Activated CD8-positive, alpha-beta memory T cell treated with anti-CD3 and anti-CD28 coated beads, Interleukin-2, amount 10 ng/mL, durations not matched to agents 7 days and 5 days (primary cell): ENCODE measurements at regions not wholly inside any gene's neighbourhood (a gene's known extent, or its start where the extent isn't known, plus 50 kb on each side); places are given as distances from the start of the nearest gene placed in this dataset.

ENCODE experiments used
- ATAC-seq: fragments of 150-1000 bp; cut with Tn5 transposase; one replicate; pipeline ENCODE4 v1.10.0; 2021; ENCODE audit warnings: moderate library complexity
- CTCF ChIA-PET: fragments of 350-600 bp; sonication (Branson Sonifier 250); formaldehyde crosslinking; loops from one replicate; lab custom pipeline; 2021; ENCODE audit warnings: antibody characterized with exemption; lab: Charles Lee
- DNase-seq: peaks from one replicate; pipeline ENCODE4 v3.0.0-alpha.2; 2020
- H3K27ac Mint-ChIP-seq: one replicate; pipeline ENCODE4 v1.8.0; 2021; ENCODE audit warnings: mild to moderate bottlenecking, mixed read lengths
- H3K27me3 Mint-ChIP-seq: one replicate; pipeline ENCODE4 v1.8.0; 2021; ENCODE audit warnings: mixed read lengths
- H3K36me3 Mint-ChIP-seq: one replicate; pipeline ENCODE4 v1.8.0; 2021; ENCODE audit warnings: mild to moderate bottlenecking, mixed read lengths
- H3K4me1 Mint-ChIP-seq: one replicate; pipeline ENCODE4 v1.8.0; 2021; ENCODE audit warnings: mixed read lengths
- H3K4me3 Mint-ChIP-seq: one replicate; pipeline ENCODE4 v1.8.0; 2021; ENCODE audit warnings: mild to moderate bottlenecking, moderate library complexity, mixed read lengths
- H3K9me3 Mint-ChIP-seq: one replicate; pipeline ENCODE4 v1.8.0; 2022; ENCODE audit warnings: low read depth, mixed read lengths

GRCh38 chr2:64832936-64833335 is 156.3 kb upstream of the SLC1A4 start:
- no peak overlapping the region for H3K4me3 Mint-ChIP-seq
- H3K27ac Mint-ChIP-seq: no peak overlapping the region
- peaks cover 10% of the 10 kb centered on the region for H3K27me3 Mint-ChIP-seq
- ATAC-seq: no peak
- DNase-seq: no peak
- no peaks in the 10 kb centered on the region for H3K36me3 Mint-ChIP-seq
- no peaks in the 10 kb centered on the region for H3K9me3 Mint-ChIP-seq
- peaks cover 21% of the 10 kb centered on the region for H3K4me1 Mint-ChIP-seq
- CTCF ChIA-PET: interaction anchor here (1.0 to 4.8 kb wide), 8 partner anchors 18 to 226 kb away, joined by 3 to 52 read pairs (median 6); partner anchors contain the start of gene SERTAD2

GRCh38 chr2:64836566-64836965 is 152.6 kb upstream of the SLC1A4 start:
- Mint-ChIP-seq H3K27me3 (peaks cover 10% of the 10 kb centered on the region), H3K36me3 (no peaks in the 10 kb centered on the region), H3K27ac (no peak overlapping the region), H3K4me1 (peaks cover 18% of the 10 kb centered on the region), H3K9me3 (no peaks in the 10 kb centered on the region), H3K4me3 (no peak overlapping the region)
- DNase-seq: no peak
- ATAC-seq: no peak
- CTCF ChIA-PET: interaction anchor here (0.6 kb wide), 1 partner anchor 190 kb away, joined by 3 read pairs; no protein-coding TSS in a partner anchor

GRCh38 chr2:64837116-64837731 is 152.0 kb upstream of the SLC1A4 start:
- Mint-ChIP-seq H3K36me3 (no peaks in the 10 kb centered on the region), H3K9me3 (no peaks in the 10 kb centered on the region), H3K4me3 (no peak overlapping the region), H3K27ac (no peak overlapping the region), H3K4me1 (peaks cover 11% of the 10 kb centered on the region), H3K27me3 (peaks cover 10% of the 10 kb centered on the region)
- CTCF ChIA-PET: interaction anchor here (0.6 kb wide), 1 partner anchor 191 kb away, joined by 3 read pairs; no protein-coding TSS in a partner anchor
- DNase-seq: no peak
- ATAC-seq: no peak

- DNase-seq (no peak), ATAC-seq (no peak)
- peaks cover 9% of the 10 kb centered on the region for H3K27me3 Mint-ChIP-seq
- H3K4me3 Mint-ChIP-seq: no peak overlapping the region
- no peaks in the 10 kb centered on the region for H3K36me3 Mint-ChIP-seq
- CTCF ChIA-PET: interaction anchor here (0.7 kb wide), 1 partner anchor 716 kb away, joined by 3 read pairs; no protein-coding TSS in a partner anchor
- H3K4me1 Mint-ChIP-seq: peaks cover 10% of the 10 kb centered on the region
- H3K9me3 Mint-ChIP-seq: no peaks in the 10 kb centered on the region
- no peak overlapping the region for H3K27ac Mint-ChIP-seq
These were observed 151.1 kb upstream of the SLC1A4 start for GRCh38 chr2:64837925-64838641.

GRCh38 chr2:64838817-64839216 is 150.4 kb upstream of the SLC1A4 start:
- ATAC-seq (no peak), DNase-seq (no peak)
- Mint-ChIP-seq H3K27me3 (peaks cover 5% of the 10 kb centered on the region), H3K27ac (no peak overlapping the region), H3K36me3 (no peaks in the 10 kb centered on the region), H3K4me1 (peaks cover 5% of the 10 kb centered on the region), H3K4me3 (no peak overlapping the region), H3K9me3 (no peaks in the 10 kb centered on the region)
- CTCF ChIA-PET: interaction anchor here (0.7 to 0.9 kb wide), 2 partner anchors 90 to 715 kb away, joined by 3 read pairs; no protein-coding TSS in a partner anchor

GRCh38 chr2:64839844-64840243 is 149.4 kb upstream of the SLC1A4 start:
- Mint-ChIP-seq H3K9me3 (no peaks in the 10 kb centered on the region), H3K4me1 (peaks cover 4% of the 10 kb centered on the region), H3K36me3 (no peaks in the 10 kb centered on the region), H3K4me3 (no peak overlapping the region), H3K27me3 (peaks cover 3% of the 10 kb centered on the region), H3K27ac (no peak overlapping the region)
- ATAC-seq (peak; percentile 60), DNase-seq (no peak)
- CTCF ChIA-PET: interaction anchor here (0.9 kb wide), 1 partner anchor 91 kb away, joined by 3 read pairs; no protein-coding TSS in a partner anchor

GRCh38 chr2:64840426-64840881 is 148.7 kb upstream of the SLC1A4 start:
- no peak overlapping the region for H3K27ac Mint-ChIP-seq
- CTCF ChIA-PET: interaction anchor here (0.8 kb wide), 1 partner anchor 197 kb away, joined by 3 read pairs; no protein-coding TSS in a partner anchor
- H3K27me3 Mint-ChIP-seq: peaks cover 3% of the 10 kb centered on the region
- H3K9me3 Mint-ChIP-seq: no peaks in the 10 kb centered on the region
- DNase-seq (no peak), ATAC-seq (no peak)
- H3K4me3 Mint-ChIP-seq: no peak overlapping the region
- peaks cover 4% of the 10 kb centered on the region for H3K4me1 Mint-ChIP-seq
- H3K36me3 Mint-ChIP-seq: no peaks in the 10 kb centered on the region

- no peaks in the 10 kb centered on the region for H3K9me3 Mint-ChIP-seq
- ATAC-seq (no peak), DNase-seq (no peak)
- H3K4me3 Mint-ChIP-seq: no peak overlapping the region
- no peak overlapping the region for H3K27ac Mint-ChIP-seq
- no peaks in the 10 kb centered on the region for H3K27me3 Mint-ChIP-seq
- H3K4me1 Mint-ChIP-seq: peaks cover 4% of the 10 kb centered on the region
- no peaks in the 10 kb centered on the region for H3K36me3 Mint-ChIP-seq
- CTCF ChIA-PET: interaction anchor here (0.7 to 2.2 kb wide), 3 partner anchors 10 to 198 kb away, joined by 3 to 12 read pairs (median 4); no protein-coding TSS in a partner anchor
These were observed 147.7 kb upstream of the SLC1A4 start for GRCh38 chr2:64841461-64841860.

GRCh38 chr2:64842030-64842429 is 147.2 kb upstream of the SLC1A4 start:
- Mint-ChIP-seq H3K36me3 (no peaks in the 10 kb centered on the region), H3K9me3 (no peaks in the 10 kb centered on the region), H3K27ac (no peak overlapping the region), H3K4me3 (no peak overlapping the region), H3K4me1 (peaks cover 4% of the 10 kb centered on the region), H3K27me3 (no peaks in the 10 kb centered on the region)
- DNase-seq (no peak), ATAC-seq (no peak)
- CTCF ChIA-PET: interaction anchor here (0.7 to 2.2 kb wide), 2 partner anchors 11 to 196 kb away, joined by 4 to 12 read pairs; no protein-coding TSS in a partner anchor

- H3K9me3 Mint-ChIP-seq: no peaks in the 10 kb centered on the region
- H3K4me3 Mint-ChIP-seq: no peak overlapping the region
- DNase-seq (no peak), ATAC-seq (no peak)
- H3K36me3 Mint-ChIP-seq: no peaks in the 10 kb centered on the region
- no peak overlapping the region for H3K27ac Mint-ChIP-seq
- CTCF ChIA-PET: no interaction called here
- H3K27me3 Mint-ChIP-seq: no peaks in the 10 kb centered on the region
- H3K4me1 Mint-ChIP-seq: peaks cover 4% of the 10 kb centered on the region
These were observed 145.1 kb upstream of the SLC1A4 start for GRCh38 chr2:64844087-64844486.

- DNase-seq (no peak), ATAC-seq (no peak)
- H3K4me3 Mint-ChIP-seq: no peak overlapping the region
- CTCF ChIA-PET: interaction anchor here (1.3 kb wide), 1 partner anchor 14 kb away, joined by 4 read pairs; no protein-coding TSS in a partner anchor
- no peak overlapping the region for H3K27ac Mint-ChIP-seq
- H3K27me3 Mint-ChIP-seq: no peaks in the 10 kb centered on the region
- H3K9me3 Mint-ChIP-seq: no peaks in the 10 kb centered on the region
- H3K36me3 Mint-ChIP-seq: no peaks in the 10 kb centered on the region
- H3K4me1 Mint-ChIP-seq: no peaks in the 10 kb centered on the region
These were observed 143.8 kb upstream of the SLC1A4 start for GRCh38 chr2:64845273-64845905.

GRCh38 chr2:64846177-64846576 is 143.0 kb upstream of the SLC1A4 start:
- Mint-ChIP-seq H3K4me3 (no peak overlapping the region), H3K27me3 (peaks cover 2% of the 10 kb centered on the region), H3K9me3 (no peaks in the 10 kb centered on the region), H3K36me3 (no peaks in the 10 kb centered on the region), H3K27ac (no peak overlapping the region), H3K4me1 (peaks cover 2% of the 10 kb centered on the region)
- ATAC-seq (no peak), DNase-seq (no peak)
- CTCF ChIA-PET: interaction anchor here (1.3 kb wide), 1 partner anchor 15 kb away, joined by 4 read pairs; no protein-coding TSS in a partner anchor

GRCh38 chr2:64847930-64848329 is 141.3 kb upstream of the SLC1A4 start:
- Mint-ChIP-seq H3K36me3 (no peaks in the 10 kb centered on the region), H3K4me1 (peaks cover 2% of the 10 kb centered on the region), H3K9me3 (no peaks in the 10 kb centered on the region), H3K27ac (no peak overlapping the region), H3K27me3 (peaks cover 2% of the 10 kb centered on the region), H3K4me3 (no peak overlapping the region)
- DNase-seq: no peak
- ATAC-seq: no peak
- CTCF ChIA-PET: interaction anchor here (0.8 to 1.7 kb wide), 2 partner anchors 14 to 16 kb away, joined by 3 read pairs; no protein-coding TSS in a partner anchor
